Osteocyte (in vitro differentiated cells): ENCODE measurements at regions not wholly inside any gene's neighbourhood (a gene's known extent, or its start where the extent isn't known, plus 50 kb on each side); places are given as distances from the start of the nearest gene placed in this dataset.

Experiments used
- DNase-seq: peaks from one replicate; pipeline ENCODE4 v3.0.0; 2021; ENCODE audit warnings: mixed read lengths; ENCODE audit not compliant: unreplicated experiment; ENCODE audit errors: extremely low spot score
- H3K27ac Mint-ChIP-seq: one replicate; pipeline ENCODE4 v1.8.0; 2021; ENCODE audit warnings: mild to moderate bottlenecking, mixed read lengths; ENCODE audit not compliant: unreplicated experiment
- H3K27me3 Mint-ChIP-seq: one replicate; pipeline ENCODE4 v1.8.0; 2021; ENCODE audit warnings: mixed read lengths; ENCODE audit not compliant: unreplicated experiment
- H3K36me3 Mint-ChIP-seq: one replicate; pipeline ENCODE4 v1.8.0; 2021; ENCODE audit warnings: mixed read lengths; ENCODE audit not compliant: unreplicated experiment
- H3K4me1 Mint-ChIP-seq: one replicate; pipeline ENCODE4 v1.8.0; 2021; ENCODE audit warnings: mixed read lengths; ENCODE audit not compliant: unreplicated experiment
- H3K4me3 Mint-ChIP-seq: one replicate; pipeline ENCODE4 v1.8.0; 2021; ENCODE audit warnings: mild to moderate bottlenecking, moderate library complexity, mixed read lengths; ENCODE audit not compliant: unreplicated experiment
- H3K9me3 Mint-ChIP-seq: one replicate; pipeline ENCODE4 v1.8.0; 2021; ENCODE audit warnings: mixed read lengths; ENCODE audit not compliant: unreplicated experiment
- CTCF ChIP-seq: fragments of 200-600 bp; sonication (generic); IDR thresholded peaks from 2 replicates; pipeline ENCODE4 v1.5.0; 2021; ENCODE audit warnings: antibody characterized with exemption, mild to moderate bottlenecking, moderate library complexity

DNA sequence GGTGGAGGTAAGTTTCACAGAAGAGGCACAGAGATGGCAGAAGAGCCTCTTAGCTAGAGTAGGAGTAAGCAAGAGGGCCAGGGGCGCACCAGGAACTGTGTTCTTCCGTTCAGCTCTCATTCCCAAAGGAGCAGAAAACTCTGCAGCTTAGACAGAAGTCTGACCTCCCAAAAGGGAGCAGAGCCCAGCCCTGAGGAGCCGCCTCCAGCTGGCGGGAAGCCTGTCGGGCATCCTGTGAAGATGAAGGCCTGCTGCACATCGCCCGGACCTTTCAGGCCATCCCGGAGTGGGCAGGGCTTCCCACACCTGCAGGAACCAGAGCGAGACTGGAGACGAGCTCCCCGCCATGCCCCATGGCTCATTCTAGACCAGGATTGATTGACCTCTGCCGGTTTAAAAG, 1102.8 kb downstream of the BRD1 start:
- Mint-ChIP-seq H3K27ac (no peak overlapping the region), H3K36me3 (peaks cover 7% of the 10 kb centered on the region), H3K4me3 (no peak overlapping the region), H3K27me3 (no peaks in the 10 kb centered on the region), H3K9me3 (peaks cover 19% of the 10 kb centered on the region), H3K4me1 (no peaks in the 10 kb centered on the region)
- no peak for DNase-seq
- no peak for TF ChIP-seq CTCF

- Mint-ChIP-seq H3K36me3 (peaks cover 7% of the 10 kb centered on the region), H3K4me3 (no peak overlapping the region), H3K27me3 (no peaks in the 10 kb centered on the region), H3K9me3 (peaks cover 19% of the 10 kb centered on the region), H3K27ac (no peak overlapping the region), H3K4me1 (peaks cover 10% of the 10 kb centered on the region)
- TF ChIP-seq CTCF, result no peak
- no peak for DNase-seq
Measured at GRCh38 chr22:48722661-48723060, 1105.0 kb downstream of the BRD1 start.

DNA sequence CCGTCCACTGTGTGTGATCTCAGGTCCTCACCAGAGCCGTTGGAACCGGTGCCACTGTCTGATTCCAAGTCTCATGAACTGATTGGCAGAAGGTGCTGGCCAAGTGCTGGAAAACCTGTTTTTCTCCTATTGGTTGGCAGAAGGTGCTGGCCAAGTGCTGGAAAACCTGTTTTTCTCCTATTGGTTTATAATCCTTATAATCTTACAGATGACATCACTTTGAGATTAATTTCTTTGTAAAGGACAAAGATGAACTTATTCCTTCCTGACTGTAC, 1106.3 kb downstream of the BRD1 start:
- Mint-ChIP-seq H3K9me3 (peaks cover 9% of the 10 kb centered on the region), H3K27me3 (no peaks in the 10 kb centered on the region), H3K27ac (no peak overlapping the region), H3K4me1 (peaks cover 21% of the 10 kb centered on the region), H3K36me3 (peaks cover 3% of the 10 kb centered on the region), H3K4me3 (no peak overlapping the region)
- no peak for DNase-seq
- no peak for TF ChIP-seq CTCF

- no peaks in the 10 kb centered on the region for H3K27me3 Mint-ChIP-seq
- no peak for DNase-seq
- H3K36me3 Mint-ChIP-seq, result peaks cover 3% of the 10 kb centered on the region
- H3K4me1 Mint-ChIP-seq, result peaks cover 21% of the 10 kb centered on the region
- H3K9me3 Mint-ChIP-seq, result peaks cover 6% of the 10 kb centered on the region
- no peak for TF ChIP-seq CTCF
- no peak overlapping the region for H3K27ac Mint-ChIP-seq
- H3K4me3 Mint-ChIP-seq, result no peak overlapping the region
Measured at GRCh38 chr22:48720662-48721394, 1106.8 kb downstream of the BRD1 start.

DNA sequence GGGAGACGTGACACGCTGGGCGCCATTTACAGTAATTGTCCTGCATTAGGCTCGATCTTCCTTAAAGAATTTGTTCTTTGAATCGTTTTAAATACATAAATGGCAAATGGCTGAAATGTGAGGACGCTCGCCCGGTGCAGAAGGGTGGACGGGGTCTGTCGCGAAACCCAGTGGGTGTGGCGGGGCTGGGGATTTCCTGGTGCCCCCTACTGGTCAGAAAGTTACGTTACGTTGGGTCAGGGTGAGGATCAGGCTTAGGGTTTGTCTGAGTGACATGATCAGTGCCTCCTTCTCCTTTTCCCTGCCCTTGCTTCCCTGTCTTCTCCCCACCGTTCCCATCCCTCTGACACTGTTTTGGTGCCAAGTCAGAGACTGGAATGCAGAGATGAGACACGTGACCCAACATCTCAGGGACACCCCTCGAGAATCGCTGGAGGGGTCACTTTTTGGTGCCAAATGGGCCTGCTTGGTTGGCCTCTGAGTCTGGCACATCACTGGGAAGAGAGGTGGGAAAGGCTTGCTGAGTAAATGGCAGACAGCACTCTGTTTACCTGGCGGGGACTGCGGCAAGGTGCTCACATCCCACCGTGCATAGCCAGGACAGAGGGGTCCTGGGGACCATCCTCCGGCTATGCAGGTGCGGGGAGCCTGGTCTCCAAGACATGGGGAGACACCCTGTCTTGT, 1107.6 kb downstream of the BRD1 start:
- H3K27me3 Mint-ChIP-seq, result no peaks in the 10 kb centered on the region
- H3K4me1 Mint-ChIP-seq, result peaks cover 21% of the 10 kb centered on the region
- peaks cover 6% of the 10 kb centered on the region for H3K36me3 Mint-ChIP-seq
- H3K4me3 Mint-ChIP-seq, result no peak overlapping the region
- no peak for TF ChIP-seq CTCF
- H3K9me3 Mint-ChIP-seq, result peaks cover under 1% of the 10 kb centered on the region
- H3K27ac Mint-ChIP-seq, result no peak overlapping the region
- DNase-seq, result no peak
